ENCODE measurements at regions not wholly inside any gene's neighbourhood (a gene's known extent, or its start where the extent isn't known, plus 50 kb on each side); places are given as distances from the start of the nearest gene placed in this dataset.

DNA sequence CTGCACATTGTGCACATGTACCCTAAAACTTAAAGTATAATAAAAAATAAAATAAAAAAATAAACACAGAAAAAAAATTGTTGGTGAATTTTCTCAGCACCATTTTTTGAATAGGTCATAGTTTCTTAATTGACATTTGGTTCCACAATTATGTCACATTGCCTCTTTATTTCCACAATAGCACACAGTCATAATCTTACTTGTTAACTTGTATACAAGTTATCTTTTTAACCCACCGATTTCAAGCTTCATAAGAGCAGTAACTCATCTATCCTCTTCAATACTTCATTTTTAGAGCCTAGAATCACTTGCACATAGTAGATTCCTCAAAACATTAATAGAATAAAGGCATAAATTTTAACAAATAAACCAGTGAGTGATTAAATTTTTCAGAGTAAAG is 1425.1 kb upstream of the LRRTM3 start:
- TF ChIP-seq, protein P1, sequence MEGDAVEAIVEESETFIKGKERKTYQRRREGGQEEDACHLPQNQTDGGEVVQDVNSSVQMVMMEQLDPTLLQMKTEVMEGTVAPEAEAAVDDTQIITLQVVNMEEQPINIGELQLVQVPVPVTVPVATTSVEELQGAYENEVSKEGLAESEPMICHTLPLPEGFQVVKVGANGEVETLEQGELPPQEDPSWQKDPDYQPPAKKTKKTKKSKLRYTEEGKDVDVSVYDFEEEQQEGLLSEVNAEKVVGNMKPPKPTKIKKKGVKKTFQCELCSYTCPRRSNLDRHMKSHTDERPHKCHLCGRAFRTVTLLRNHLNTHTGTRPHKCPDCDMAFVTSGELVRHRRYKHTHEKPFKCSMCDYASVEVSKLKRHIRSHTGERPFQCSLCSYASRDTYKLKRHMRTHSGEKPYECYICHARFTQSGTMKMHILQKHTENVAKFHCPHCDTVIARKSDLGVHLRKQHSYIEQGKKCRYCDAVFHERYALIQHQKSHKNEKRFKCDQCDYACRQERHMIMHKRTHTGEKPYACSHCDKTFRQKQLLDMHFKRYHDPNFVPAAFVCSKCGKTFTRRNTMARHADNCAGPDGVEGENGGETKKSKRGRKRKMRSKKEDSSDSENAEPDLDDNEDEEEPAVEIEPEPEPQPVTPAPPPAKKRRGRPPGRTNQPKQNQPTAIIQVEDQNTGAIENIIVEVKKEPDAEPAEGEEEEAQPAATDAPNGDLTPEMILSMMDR (IDR thresholded peaks at IDR 0.05): no peak
- TF ChIP-seq EZH2 (IDR thresholded peaks at IDR 0.05; ENCODE audit: borderline replicate concordance, insufficient read depth, low read depth, low read length, poor library complexity, severe bottlenecking): no peak

Data from B cell (primary cell).